AG04450 (cell line): ENCODE measurements at regions not wholly inside any gene's neighbourhood (a gene's known extent, or its start where the extent isn't known, plus 50 kb on each side); places are given as distances from the start of the nearest gene placed in this dataset.

Experiments used
- CTCF ChIA-PET: fragments of 300-600, 350-600 bp; formaldehyde crosslinking; extraction: SDS; loops from one replicate; lab custom pipeline; 2022; ENCODE audit warnings: antibody characterized with exemption, inconsistent platforms; lab: Charles Lee
- POLR2A ChIA-PET: fragments of 350-600 bp; formaldehyde crosslinking; extraction: SDS; loops from one replicate; lab custom pipeline; 2021; ENCODE audit warnings: antibody characterized with exemption, inconsistent platforms; lab: Yijun Ruan, JAX
- DNase-seq: peaks from one replicate; pipeline ENCODE4 v3.0.0-alpha.2; 2011; ENCODE audit warnings: low read depth, low spot score
- H3K27ac ChIP-seq: one replicate; pipeline ENCODE4 v1.5.1; 2012; ENCODE audit warnings: low read depth, low read length, control low read depth
- H3K27me3 ChIP-seq: one replicate; pipeline ENCODE4 v1.6.0; 2012; ENCODE audit warnings: low read length; ENCODE audit not compliant: control insufficient read depth, insufficient read depth
- H3K4me3 ChIP-seq: 2 replicates; pipeline ENCODE4 v1.5.1; 2011; ENCODE audit warnings: mild to moderate bottlenecking, low read depth, low read length, control low read depth
- H3K9me3 ChIP-seq: 2 replicates; pipeline ENCODE4 v1.5.1; 2012; ENCODE audit warnings: low read length; ENCODE audit not compliant: control insufficient read depth, insufficient read depth
- TF ChIP-seq, protein P1 (sequence below): IDR thresholded peaks from 2 replicates; pipeline ENCODE4 v1.5.1; 2011; ENCODE audit warnings: low read depth, low read length, control low read depth, inconsistent platforms

DNA sequence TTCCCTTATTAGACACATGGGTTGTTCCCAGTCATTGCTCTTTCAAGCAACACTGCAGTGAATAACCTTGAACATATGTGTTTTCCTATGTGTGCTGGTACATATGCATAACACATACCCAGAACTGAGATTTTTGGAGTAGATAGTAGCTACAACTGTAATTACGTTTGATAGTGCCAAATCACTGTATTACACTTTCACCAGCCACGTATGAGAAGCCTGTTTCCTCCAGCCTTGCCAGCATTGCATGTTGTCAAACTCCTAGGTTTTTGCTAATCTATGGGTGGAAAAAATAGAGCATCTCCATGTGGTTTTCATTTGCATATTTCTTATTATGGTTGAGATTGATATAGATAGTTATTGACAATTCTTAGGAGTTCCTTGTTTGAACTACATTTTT lies 56.5 kb upstream of the ACSL3 start:
- POLR2A ChIA-PET: no interaction called here
- H3K9me3 ChIP-seq: no peaks in the 10 kb centered on the region
- no peak overlapping the region for H3K27ac ChIP-seq
- CTCF ChIA-PET: no interaction called here
- no peaks in the 10 kb centered on the region for H3K27me3 ChIP-seq
- TF ChIP-seq, protein P1, sequence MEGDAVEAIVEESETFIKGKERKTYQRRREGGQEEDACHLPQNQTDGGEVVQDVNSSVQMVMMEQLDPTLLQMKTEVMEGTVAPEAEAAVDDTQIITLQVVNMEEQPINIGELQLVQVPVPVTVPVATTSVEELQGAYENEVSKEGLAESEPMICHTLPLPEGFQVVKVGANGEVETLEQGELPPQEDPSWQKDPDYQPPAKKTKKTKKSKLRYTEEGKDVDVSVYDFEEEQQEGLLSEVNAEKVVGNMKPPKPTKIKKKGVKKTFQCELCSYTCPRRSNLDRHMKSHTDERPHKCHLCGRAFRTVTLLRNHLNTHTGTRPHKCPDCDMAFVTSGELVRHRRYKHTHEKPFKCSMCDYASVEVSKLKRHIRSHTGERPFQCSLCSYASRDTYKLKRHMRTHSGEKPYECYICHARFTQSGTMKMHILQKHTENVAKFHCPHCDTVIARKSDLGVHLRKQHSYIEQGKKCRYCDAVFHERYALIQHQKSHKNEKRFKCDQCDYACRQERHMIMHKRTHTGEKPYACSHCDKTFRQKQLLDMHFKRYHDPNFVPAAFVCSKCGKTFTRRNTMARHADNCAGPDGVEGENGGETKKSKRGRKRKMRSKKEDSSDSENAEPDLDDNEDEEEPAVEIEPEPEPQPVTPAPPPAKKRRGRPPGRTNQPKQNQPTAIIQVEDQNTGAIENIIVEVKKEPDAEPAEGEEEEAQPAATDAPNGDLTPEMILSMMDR: no peak
- H3K4me3 ChIP-seq: no peak overlapping the region
- no peak for DNase-seq

DNA sequence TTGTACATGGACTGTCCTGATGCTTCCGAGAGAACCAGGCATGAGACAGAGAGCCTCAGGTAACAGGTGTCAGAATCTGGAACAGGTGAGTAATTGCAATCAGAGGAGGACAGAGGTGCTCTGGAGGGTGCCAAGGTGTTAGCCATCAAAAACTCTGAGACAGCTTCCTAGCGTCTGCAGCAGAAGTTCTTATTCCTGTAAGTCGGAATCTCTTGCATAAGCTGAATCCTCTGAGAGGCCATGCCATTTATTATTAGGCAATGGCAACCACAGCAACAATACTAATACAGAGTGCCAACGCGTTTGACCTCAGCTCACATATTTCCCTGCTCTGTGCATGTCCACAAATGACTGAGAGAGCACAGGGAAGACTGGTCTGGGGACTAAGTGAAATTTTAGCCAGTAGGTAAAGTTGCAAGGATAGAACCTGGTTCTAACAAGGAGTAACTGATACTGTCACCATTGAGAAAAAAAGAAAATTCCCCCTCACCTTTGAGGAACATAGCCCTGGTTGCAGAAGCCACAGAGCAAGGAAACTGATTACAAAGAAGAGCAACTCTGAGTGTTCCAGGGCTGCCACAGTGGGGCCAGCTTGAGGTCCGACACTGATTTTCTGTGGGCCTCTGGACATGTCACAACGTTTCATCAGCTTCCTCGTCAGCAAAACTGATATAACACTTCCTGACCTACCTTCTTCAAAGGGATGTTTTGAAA lies 55.1 kb upstream of the ACSL3 start:
- no peaks in the 10 kb centered on the region for H3K9me3 ChIP-seq
- H3K27ac ChIP-seq: no peak overlapping the region
- CTCF ChIA-PET: interaction anchor here (3.7 kb wide), 1 partner anchor 9 kb away, joined by 23 read pairs; no protein-coding TSS in a partner anchor
- no peaks in the 10 kb centered on the region for H3K27me3 ChIP-seq
- H3K4me3 ChIP-seq: no peak overlapping the region
- TF ChIP-seq, protein P1: no peak
- DNase-seq: no peak
- POLR2A ChIA-PET: no interaction called here

DNA sequence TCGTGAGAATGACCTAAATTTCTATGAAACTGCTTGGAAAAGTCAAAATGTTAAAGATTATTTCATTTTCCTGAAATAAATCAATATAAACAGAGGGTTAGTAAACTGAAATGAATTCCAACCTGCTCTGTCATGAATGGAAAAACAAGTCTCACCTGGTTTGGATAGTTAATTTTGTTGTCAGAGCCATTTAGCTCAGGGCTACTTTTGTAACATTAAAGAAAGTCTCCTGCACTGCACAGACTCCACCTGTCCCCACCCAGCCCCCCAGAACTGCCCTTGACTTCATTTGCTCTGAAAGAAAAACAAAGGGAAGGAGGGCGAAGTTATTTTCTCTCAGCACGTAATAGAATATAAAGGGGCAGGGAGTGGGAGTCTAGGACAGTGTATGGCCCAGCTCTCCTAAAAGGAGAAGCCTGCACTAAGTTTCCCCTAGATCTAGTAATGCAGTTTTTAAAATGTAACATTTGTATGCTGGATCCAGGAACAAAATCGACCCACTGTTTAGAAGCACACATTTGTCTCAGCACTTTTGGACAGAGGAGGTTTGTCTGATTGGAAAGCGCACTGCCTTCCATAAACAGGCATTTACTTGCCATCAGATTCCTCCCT lies 54.2 kb upstream of the ACSL3 start:
- Histone ChIP-seq H3K27me3 (peaks cover 3% of the 10 kb centered on the region), H3K9me3 (no peaks in the 10 kb centered on the region), H3K4me3 (no peak overlapping the region), H3K27ac (no peak overlapping the region)
- no peak for DNase-seq
- CTCF ChIA-PET: interaction anchor here (0.7 to 3.7 kb wide), 2 partner anchors 10 to 99 kb away, joined by 3 to 23 read pairs; no protein-coding TSS in a partner anchor
- POLR2A ChIA-PET: interaction anchor here (0.7 kb wide), 1 partner anchor 238 kb away, joined by 4 read pairs; no protein-coding TSS in a partner anchor
- TF ChIP-seq, protein P1: no peak

DNA sequence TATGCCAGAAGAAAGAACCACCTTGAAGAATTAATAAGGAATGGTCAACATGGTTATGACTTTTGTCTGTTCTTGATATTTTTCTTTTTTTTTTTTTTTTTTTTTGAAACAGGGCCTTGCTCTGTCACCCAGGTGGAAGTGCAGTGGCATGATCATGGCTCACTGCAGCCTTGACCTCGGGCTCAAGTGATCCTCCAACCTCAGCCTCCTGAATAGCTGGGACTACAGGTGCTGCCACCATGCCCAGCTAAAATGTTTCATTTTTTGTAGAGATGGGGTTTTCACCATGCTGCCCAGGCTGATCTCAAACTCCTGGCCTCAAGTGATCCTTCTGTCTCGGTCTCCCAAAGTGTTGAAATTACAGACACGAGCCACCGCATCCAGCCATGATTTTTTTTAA lies 53.4 kb upstream of the ACSL3 start:
- TF ChIP-seq, protein P1: no peak
- no peaks in the 10 kb centered on the region for H3K9me3 ChIP-seq
- no peak overlapping the region for H3K4me3 ChIP-seq
- ChIA-PET CTCF (interaction anchor here (0.6 to 3.7 kb wide), 3 partner anchors 10 to 100 kb away, joined by 3 to 23 read pairs (median 4); no protein-coding TSS in a partner anchor), POLR2A (interaction anchor here (0.7 kb wide), 1 partner anchor 238 kb away, joined by 4 read pairs; no protein-coding TSS in a partner anchor)
- peaks cover 3% of the 10 kb centered on the region for H3K27me3 ChIP-seq
- no peak overlapping the region for H3K27ac ChIP-seq
- no peak for DNase-seq

DNA sequence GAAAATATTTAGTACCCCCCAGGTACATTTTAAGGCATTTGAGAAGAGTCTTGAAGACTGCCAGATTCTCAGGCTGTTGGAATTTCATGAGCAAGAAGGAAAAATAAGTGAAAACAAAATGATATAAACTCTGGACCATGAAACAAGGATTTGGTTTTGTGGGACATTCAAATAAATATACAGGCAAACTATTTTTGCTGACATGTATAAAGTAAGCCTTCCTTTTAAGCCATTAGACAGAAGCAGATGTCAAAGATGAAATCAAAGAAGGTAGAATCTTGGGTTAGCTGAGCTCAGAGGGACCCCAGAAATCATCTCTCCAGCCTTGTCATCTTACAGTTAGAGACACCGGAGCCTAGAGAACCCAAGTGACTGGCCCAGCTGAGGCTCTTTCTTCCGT lies 51.3 kb upstream of the ACSL3 start:
- ChIA-PET CTCF (no interaction called here), POLR2A (no interaction called here)
- H3K4me3 ChIP-seq: no peak overlapping the region
- no peaks in the 10 kb centered on the region for H3K9me3 ChIP-seq
- H3K27ac ChIP-seq: no peak overlapping the region
- no peak for DNase-seq
- peaks cover 5% of the 10 kb centered on the region for H3K27me3 ChIP-seq
- TF ChIP-seq, protein P1: no peak
